NB4 (cell line): ENCODE measurements at regions not wholly inside any gene's neighbourhood (a gene's known extent, or its start where the extent isn't known, plus 50 kb on each side); places are given as distances from the start of the nearest gene placed in this dataset.

ENCODE experiments used
- DNase-seq: peaks from one replicate; pipeline ENCODE4 v3.0.0; 2010; ENCODE audit warnings: low read depth
- H3K4me3 ChIP-seq: one replicate; pipeline ENCODE4 v1.5.1; 2011; ENCODE audit warnings: mild to moderate bottlenecking, low read depth, low read length, moderate library complexity
- MYC ChIP-seq: IDR thresholded peaks from 2 replicates; pipeline ENCODE4 v1.6.1; 2011; ENCODE audit warnings: low read depth, low read length
- POLR2A ChIP-seq: IDR thresholded peaks from 2 replicates; pipeline ENCODE4 v1.6.1; 2011; ENCODE audit warnings: mild to moderate bottlenecking; ENCODE audit not compliant: insufficient read length; ENCODE audit errors: extremely low read depth
- TF ChIP-seq, protein P1 (sequence below): IDR thresholded peaks from 2 replicates; pipeline ENCODE4 v1.6.1; 2011; ENCODE audit warnings: low read depth, low read length
- TF ChIP-seq, protein P2 (sequence below): IDR thresholded peaks from one replicate; pipeline ENCODE4 v1.5.1; 2012; ENCODE audit warnings: low read depth, low read length

DNA sequence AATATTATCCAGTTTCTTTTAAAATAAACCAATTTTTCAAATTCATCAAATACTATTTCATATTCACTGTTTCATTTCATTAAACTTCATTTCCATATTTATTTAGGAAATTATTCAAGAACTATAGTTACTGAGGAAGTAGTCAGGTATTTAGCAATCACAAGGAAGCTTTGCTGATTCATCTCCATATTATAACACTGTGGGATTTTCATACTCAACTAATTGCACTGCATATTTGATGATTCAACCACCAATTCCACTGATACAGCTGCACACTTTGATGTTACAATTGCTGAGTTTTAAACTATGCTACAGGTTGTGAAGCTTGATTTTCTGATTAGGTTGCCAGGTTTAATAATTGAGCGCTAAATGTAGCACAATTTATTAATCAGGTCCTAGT is 556.8 kb upstream of the SLITRK1 start:
- DNase-seq = no peak
- no peak overlapping the region for H3K4me3 ChIP-seq
- no peak for TF ChIP-seq MYC
- TF ChIP-seq, protein P1, sequence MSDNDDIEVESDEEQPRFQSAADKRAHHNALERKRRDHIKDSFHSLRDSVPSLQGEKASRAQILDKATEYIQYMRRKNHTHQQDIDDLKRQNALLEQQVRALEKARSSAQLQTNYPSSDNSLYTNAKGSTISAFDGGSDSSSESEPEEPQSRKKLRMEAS = no peak
- TF ChIP-seq, protein P2, sequence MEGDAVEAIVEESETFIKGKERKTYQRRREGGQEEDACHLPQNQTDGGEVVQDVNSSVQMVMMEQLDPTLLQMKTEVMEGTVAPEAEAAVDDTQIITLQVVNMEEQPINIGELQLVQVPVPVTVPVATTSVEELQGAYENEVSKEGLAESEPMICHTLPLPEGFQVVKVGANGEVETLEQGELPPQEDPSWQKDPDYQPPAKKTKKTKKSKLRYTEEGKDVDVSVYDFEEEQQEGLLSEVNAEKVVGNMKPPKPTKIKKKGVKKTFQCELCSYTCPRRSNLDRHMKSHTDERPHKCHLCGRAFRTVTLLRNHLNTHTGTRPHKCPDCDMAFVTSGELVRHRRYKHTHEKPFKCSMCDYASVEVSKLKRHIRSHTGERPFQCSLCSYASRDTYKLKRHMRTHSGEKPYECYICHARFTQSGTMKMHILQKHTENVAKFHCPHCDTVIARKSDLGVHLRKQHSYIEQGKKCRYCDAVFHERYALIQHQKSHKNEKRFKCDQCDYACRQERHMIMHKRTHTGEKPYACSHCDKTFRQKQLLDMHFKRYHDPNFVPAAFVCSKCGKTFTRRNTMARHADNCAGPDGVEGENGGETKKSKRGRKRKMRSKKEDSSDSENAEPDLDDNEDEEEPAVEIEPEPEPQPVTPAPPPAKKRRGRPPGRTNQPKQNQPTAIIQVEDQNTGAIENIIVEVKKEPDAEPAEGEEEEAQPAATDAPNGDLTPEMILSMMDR = no peak
- TF ChIP-seq POLR2A = no peak

DNA sequence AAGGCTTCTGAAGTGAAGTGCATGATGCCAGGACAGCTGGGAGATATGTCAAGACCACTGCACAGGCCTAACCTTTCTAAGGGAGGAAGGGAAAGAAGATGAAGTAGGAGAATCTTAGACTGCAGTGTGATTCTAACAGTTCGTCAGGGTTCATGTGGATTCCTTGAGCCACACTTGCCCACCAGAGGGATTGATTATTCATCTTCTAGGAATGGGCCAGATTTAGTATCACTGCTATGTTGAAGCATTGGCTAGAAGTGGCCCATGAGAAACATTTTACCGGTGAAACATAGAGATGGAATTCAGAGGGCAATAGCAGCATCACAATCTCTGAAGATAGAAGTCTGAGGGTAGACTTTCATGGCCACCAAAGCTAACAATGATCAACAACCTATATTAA is 550.8 kb upstream of the SLITRK1 start:
- DNase-seq = no peak
- no peak overlapping the region for H3K4me3 ChIP-seq
- TF ChIP-seq POLR2A = no peak
- no peak for TF ChIP-seq MYC
- TF ChIP-seq, protein P2 = no peak
- TF ChIP-seq, protein P1 = no peak

DNA sequence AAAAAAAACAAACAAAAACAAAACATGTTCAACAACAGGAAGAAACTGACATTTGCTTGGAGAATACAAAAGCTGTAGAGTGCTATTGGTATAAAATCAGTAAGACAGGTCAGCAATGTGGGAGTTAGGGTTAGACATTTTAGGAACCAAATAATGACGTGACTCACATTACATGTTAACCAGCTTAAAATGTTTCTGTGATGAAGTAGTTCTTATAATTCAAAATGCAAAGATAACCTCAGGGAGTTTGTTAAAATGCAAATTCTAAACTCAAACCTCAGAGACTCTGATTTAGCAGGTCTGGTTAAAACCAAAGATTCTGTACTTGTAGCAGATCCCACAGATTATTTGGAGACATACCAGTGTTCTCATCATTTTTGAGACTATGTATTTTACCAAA is 549.4 kb upstream of the SLITRK1 start:
- TF ChIP-seq, protein P1 = no peak
- no peak for TF ChIP-seq POLR2A
- no peak for TF ChIP-seq MYC
- TF ChIP-seq, protein P2 = no peak
- DNase-seq = no peak
- H3K4me3 ChIP-seq = no peak overlapping the region

DNA sequence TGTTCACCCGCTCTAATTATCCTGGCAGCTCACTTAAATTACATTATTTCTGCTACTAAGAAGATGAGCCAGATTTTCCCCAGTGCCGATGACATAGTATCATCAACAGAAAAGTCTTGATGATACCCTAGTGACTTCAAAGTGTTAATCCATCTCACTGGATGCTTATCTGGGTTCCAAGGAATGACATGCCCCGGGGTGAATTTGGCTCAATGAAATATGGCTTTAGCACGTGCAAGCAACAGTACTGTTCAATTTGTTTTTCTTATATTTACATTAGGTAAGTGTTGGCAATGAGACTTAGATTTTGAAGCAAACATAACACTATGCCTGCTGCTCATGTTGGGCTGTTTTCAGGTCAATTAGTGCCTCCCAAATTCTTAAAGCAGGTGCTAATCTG is 548.2 kb upstream of the SLITRK1 start:
- TF ChIP-seq, protein P1 = no peak
- TF ChIP-seq, protein P2 = no peak
- TF ChIP-seq MYC = no peak
- no peak for TF ChIP-seq POLR2A
- H3K4me3 ChIP-seq = no peak overlapping the region

DNA sequence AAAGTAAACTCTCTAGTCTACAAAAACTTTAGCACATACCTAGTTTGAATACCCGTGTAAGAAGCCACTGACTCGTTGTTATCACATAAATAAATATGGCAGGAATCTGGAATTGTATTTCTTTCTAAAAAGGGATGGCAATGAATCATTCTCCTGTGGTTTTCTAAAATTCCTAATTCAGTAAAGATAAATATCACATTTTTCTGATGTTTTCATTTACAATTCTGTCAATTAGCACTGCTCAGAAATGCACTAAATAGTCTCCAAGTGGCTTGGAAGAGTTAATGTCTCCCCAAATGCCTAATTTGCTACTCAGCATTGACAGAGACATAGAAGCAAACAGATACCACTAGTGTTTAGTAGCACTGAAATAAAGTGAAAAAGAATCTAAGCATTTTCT is 547.7 kb upstream of the SLITRK1 start:
- no peak overlapping the region for H3K4me3 ChIP-seq
- TF ChIP-seq POLR2A (no peak), MYC (no peak)
- TF ChIP-seq, protein P2 = no peak
- TF ChIP-seq, protein P1 = no peak
- DNase-seq = no peak

More for the DNA sequence above, 548.2 kb upstream of the SLITRK1 start:
- no peak for DNase-seq

DNA sequence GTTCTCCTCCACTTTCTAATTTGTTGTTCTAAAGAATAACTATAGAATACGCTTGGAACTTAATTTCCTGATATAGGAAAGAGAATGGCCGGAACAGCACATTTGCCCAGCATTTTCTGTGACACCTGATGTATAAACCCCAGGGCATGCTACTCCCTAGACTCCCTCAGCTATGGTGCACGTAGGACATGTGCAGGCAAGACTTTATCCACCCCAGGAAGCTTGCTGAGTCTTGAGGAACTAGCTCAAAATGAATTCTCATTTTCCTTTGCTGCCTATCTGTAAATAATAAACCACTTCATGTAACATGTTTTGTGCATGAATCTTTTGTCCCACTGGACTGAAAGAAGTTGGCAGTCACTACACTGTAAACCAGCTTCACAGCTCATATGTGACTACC is 535.8 kb upstream of the SLITRK1 start:
- TF ChIP-seq MYC (no peak), POLR2A (no peak)
- TF ChIP-seq, protein P1 = no peak
- TF ChIP-seq, protein P2 = no peak
- no peak for DNase-seq
- H3K4me3 ChIP-seq = no peak overlapping the region
